NCI-H187 treated with DMSO at 0.1 percent for 48 hours (cell line): ENCODE measurements at regions not wholly inside any gene's neighbourhood (a gene's known extent, or its start where the extent isn't known, plus 50 kb on each side); places are given as distances from the start of the nearest gene placed in this dataset.
"Not testable (repeated sequence)": the region's sequence is repeated elsewhere in the genome, so short reads cannot be mapped to it uniquely, and the experiment has no call there.

Experiments
- DNase-seq: peaks from one replicate; lab custom pipeline; 2025; lab: John Stamatoyannopoulos, UW

DNA sequence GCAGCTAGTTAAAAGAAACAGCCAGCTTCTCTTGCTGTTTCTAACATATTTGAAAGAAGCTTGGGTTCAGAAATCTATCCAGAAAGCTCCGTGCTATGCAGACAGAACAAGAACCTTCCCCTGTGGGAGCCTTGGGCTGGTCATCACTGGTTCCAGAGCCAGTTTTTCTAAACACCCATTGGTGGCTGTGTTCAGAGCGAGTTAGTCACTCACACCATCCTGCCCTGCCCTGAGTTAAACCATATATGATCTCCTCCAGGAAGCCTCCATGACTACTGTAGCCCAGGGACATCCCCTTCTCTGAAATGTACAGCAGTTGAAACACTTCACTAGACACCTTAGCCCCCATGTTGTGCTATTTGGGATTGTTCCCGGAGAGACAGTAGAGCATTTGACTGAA is 200.8 kb upstream of the SGCG start:
- DNase-seq: no peak

- no peak for DNase-seq
Measured at GRCh38 chr13:22980936-22981335, 199.8 kb upstream of the SGCG start.

DNA sequence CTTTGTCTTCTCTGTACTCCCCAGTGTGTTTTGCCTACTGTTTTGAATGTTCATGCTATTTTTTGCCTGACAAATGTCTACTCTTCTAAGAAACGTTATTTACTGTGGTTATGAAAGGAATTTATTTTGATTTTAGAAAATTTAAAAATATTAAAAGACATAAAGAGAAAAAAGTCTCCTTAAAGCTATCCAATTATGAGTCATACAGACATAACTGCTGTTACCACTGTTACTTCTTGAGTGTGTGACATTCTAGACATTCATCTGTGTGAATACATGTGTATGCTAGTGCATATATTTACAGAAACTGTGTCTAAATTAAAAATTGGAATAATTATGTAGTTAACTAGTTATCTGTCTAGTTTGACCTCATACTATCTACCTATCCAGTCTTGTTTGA is 187.6 kb upstream of the SGCG start:
- no peak for DNase-seq

- DNase-seq: no peak
Measured at GRCh38 chr13:23003446-23003845, 177.3 kb upstream of the SGCG start.

- DNase-seq: no peak
Measured at GRCh38 chr13:23007426-23007825, 173.4 kb upstream of the SGCG start.

DNA sequence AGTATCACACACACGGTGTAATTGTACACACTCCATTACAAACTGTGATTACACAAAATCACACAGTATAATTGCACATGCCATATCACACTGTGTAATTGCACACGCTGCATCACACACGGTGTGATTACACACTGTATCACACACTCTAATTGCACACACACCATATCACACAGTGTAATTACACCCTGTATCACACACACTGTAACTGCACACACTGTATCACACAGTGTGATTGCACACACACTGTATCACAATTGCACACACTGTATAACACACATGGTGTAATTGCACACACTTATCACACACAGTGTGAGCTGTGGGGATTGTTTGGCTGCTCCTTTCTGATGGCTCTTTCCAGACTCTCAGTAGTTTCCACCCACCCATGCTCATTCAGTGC is 162.6 kb upstream of the SGCG start:
- DNase-seq: no peak

DNA sequence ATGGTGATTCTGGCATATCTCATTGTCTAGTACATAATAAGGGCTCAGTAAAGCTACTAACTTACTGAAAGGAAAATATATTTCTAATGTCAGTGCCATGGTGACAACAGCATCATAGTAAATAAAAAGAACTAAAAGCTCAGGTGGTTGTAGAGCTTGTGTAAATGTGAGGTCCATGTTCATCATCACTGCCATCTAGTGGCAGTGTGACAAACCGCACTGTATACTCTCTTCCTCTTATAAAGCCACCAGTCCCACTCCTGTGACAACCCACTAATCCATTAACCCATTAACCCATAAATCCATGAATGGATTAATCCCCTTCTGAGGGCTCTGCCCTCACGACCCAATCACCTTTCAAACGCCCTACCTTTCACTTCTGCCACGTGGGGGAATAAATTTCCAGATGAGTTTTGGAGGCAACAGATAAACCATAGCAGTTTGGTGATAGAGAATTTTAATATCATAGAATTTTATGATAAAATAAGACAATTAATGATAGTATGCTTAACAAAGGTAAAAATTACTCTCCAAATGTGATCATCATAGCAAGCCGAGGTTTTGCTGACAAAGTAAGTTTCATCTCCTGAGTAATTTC is 160.4 kb upstream of the SGCG start:
- DNase-seq: no peak

- no peak for DNase-seq
Measured at GRCh38 chr13:23021906-23022305, 158.9 kb upstream of the SGCG start.

- no peak for DNase-seq
Measured at GRCh38 chr13:23022704-23023103, 158.1 kb upstream of the SGCG start.

GRCh38 chr13:23025864-23026608 is 154.7 kb upstream of the SGCG start:
- no peak for DNase-seq

DNA sequence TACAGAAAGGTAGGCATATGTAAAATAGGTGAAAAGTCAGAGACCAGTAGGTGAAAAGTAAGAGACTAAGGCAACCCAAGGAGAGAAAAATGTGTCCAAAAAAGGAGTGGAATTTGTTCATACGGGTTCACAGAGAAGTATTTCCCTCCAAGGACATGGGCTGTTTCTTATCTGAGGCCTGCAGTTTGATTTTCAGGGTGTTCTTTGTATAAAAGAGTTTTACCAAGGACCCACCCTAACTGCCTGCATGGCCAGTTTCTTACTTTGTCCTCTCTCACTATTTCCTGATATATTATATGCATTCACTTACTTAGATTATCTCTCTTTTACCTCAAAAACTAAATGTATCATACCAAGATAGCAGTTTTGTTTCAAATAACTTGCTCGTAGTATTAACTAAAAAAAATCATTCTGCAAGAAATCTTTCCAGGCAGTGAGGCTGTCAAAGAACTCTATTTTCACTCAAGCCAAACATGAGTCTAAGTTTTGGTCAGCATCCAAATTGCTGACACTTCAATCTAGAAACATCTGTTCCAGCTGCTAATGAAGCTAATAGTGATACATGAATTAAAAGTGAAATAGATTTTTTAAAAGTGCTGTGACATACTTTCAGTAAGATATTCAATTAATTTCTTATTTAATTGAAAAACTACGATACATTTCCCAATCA is 141.4 kb upstream of the SGCG start:
- DNase-seq: no peak

DNA sequence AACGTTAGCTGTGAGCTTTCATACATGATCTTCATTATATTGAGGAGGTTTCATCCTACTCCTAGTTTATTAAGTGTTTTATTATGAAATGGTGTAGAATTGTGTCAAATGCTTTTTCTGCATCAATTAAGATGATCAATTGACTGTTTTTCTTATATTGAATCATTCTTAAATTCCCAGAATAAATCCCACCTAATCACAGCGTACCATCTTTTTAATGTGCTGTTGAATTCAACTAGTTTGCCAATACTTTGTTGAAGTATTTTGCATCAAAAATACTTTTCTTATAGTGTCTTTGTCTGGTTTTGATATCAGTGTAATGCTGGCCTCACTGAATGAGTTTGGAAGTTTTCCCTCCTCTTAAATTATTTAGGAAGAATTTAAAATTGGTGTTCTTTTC is 138.6 kb upstream of the SGCG start:
- no peak for DNase-seq

- no peak for DNase-seq
Measured at GRCh38 chr13:23044906-23045305, 135.9 kb upstream of the SGCG start.

- no peak for DNase-seq
Measured at GRCh38 chr13:23050126-23050525, 130.7 kb upstream of the SGCG start.

GRCh38 chr13:23053711-23054110 is 127.1 kb upstream of the SGCG start:
- not testable (repeated sequence) for DNase-seq

- DNase-seq: no peak
Measured at GRCh38 chr13:23059173-23059572, 121.6 kb upstream of the SGCG start.

GRCh38 chr13:23060959-23061358 is 119.8 kb upstream of the SGCG start:
- no peak for DNase-seq

GRCh38 chr13:23067129-23067528 is 113.7 kb upstream of the SGCG start:
- no peak for DNase-seq

DNA sequence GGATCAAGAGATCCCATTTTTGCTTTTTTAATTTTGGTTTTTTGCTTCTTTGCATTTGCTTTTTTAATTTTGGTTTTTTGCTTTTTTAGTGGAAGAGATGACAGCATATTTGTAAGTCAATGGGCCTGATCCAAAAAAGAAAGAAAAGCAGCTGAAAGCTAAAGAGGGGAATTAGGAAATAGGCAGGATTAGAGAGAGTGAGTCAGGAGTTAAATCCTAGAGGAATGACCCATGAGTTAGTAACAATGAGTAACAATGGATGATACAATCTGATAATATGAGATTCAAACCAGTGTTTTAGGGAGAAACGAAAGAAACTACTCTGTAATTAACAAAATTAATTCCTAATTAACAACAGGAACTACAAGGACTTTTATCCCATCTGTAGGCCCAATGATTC is 111.2 kb upstream of the SGCG start:
- DNase-seq: no peak

DNA sequence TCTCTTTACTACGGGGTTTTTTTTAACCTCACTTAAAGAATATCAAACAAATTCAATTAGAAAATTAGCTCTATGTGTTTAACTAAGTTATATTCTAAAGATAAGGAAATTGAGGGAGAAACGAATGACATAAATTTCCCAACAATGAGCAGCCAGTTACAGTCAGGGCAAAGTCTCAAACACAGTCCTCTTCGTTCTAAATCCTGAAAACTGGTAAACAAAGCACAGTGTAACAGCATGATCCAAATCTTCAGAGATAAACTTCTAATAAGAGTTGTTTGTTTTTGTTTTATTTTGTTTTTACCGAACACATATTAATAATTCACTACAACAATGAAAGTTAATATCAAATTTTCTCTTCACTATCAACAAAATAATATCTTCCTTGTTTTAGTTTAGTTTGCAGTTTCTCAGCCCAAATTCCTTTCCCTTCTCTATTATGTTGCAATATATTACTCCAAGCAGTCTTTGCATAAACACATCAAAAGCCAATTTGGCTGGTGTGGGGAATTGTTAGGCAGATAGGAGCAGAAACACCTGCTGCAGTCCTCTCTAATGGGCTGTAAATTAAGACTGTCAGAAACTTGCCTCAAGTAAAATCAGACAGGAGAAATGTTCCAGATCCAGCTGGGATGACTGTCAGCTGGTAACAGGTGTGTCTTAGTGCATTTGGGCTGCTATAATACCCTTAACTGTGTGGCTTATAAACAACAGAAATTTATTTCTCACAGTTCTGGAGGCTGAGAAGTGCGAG is 106.5 kb upstream of the SGCG start:
- DNase-seq: no peak

- no peak for DNase-seq
Measured at GRCh38 chr13:23081220-23081619, 99.6 kb upstream of the SGCG start.

DNA sequence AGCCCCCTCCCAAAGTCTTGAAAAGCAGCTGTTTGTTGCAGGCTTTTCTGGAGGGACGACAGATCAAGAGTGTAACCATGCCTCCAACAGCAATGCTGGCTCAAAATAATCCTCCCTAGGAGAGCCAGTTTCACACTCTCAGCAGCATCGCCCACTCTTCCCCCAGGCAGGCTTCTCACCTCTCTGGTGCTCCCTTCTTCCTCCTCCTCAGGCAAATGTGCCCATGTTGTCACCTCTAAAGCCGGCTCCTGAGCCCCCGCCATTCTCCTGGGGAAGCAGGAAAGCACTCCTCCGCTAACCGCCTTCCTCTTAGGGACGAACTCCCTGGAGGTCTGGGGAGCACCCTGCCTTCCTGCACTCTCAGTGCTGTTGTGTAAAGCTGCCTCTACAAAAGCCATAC is 98.9 kb upstream of the SGCG start:
- DNase-seq: no peak
